ENCODE measurements at regions not wholly inside any gene's neighbourhood (a gene's known extent, or its start where the extent isn't known, plus 50 kb on each side); places are given as distances from the start of the nearest gene placed in this dataset.

DNA sequence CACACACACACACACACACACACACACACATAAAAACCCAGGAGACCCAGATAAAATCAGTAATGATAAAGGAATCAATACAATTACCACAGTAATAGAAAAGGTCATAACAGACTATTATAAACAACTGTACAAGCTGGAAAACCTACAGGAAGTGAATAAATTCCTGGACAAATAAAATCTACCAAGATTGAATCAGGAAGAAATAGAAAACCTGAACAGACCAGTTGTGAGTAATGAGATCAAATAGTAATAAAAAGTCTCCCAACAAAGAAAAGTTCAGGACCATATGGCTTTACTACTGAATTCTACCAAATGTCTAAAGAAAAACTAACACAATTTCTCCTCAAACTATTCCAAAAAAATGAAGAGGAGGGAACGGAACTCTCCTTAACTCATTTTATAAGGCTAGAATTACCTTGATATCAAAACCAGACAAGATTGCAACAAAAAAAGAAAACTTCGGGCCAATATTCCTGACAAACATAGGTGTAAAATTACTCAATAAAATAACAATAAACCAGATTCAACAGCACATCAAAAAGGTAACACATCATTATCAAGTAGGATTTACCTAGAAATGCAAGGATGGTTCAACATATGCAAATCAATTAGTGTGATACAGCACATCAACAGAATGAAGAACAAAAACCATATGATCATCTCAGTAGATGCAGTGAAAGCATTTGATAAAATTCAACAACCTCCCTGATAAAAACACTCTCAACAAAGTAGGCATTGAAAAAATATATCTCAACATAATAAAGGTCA lies 325.2 kb upstream of the POU5F2 start:
- BruUV-seq (replicated peaks) = no TSS peak
- H3K36me3 ChIP-seq (ENCODE audit: control insufficient read depth, insufficient read depth, low read length) = no peaks in the 10 kb centered on the region
- H3K4me3 ChIP-seq (ENCODE audit: low read depth in 2 of 2, low read length in 2 of 2) = no peak overlapping the region
- in situ Hi-C loops (cut with HindIII; ENCODE audit: low pct_unique_long_range_greater_than_20kb, low sequenced_read_pairs) (no loop called here), intact Hi-C loops (cut with micrococcal nuclease; ENCODE audit: unreplicated experiment) (no loop called here)
- ChIA-PET POLR2A (no interaction called here), CTCF (no interaction called here)
- peaks cover 13% of the 10 kb centered on the region; the same call in 1 of the 2 replicates for H3K9me3 ChIP-seq (ENCODE audit: control insufficient read depth, insufficient read depth, low read depth, low read length)
- no peak for DNase-seq (ENCODE audit: low read depth, low spot score)
- no peaks in the 10 kb centered on the region for H3K27me3 ChIP-seq (ENCODE audit: control insufficient read depth, insufficient read depth, low read length)
- no peak overlapping the region for H3K27ac ChIP-seq (ENCODE audit: low read length)
- ATAC-seq = no peak
- no peaks in the 10 kb centered on the region for H3K4me1 ChIP-seq (ENCODE audit: control insufficient read depth, insufficient read depth, low read length)
- TF ChIP-seq TCF7L2 (IDR thresholded peaks at IDR 0.05; ENCODE audit: low read depth, low read length) = no peak
- TF ChIP-seq, protein P1, sequence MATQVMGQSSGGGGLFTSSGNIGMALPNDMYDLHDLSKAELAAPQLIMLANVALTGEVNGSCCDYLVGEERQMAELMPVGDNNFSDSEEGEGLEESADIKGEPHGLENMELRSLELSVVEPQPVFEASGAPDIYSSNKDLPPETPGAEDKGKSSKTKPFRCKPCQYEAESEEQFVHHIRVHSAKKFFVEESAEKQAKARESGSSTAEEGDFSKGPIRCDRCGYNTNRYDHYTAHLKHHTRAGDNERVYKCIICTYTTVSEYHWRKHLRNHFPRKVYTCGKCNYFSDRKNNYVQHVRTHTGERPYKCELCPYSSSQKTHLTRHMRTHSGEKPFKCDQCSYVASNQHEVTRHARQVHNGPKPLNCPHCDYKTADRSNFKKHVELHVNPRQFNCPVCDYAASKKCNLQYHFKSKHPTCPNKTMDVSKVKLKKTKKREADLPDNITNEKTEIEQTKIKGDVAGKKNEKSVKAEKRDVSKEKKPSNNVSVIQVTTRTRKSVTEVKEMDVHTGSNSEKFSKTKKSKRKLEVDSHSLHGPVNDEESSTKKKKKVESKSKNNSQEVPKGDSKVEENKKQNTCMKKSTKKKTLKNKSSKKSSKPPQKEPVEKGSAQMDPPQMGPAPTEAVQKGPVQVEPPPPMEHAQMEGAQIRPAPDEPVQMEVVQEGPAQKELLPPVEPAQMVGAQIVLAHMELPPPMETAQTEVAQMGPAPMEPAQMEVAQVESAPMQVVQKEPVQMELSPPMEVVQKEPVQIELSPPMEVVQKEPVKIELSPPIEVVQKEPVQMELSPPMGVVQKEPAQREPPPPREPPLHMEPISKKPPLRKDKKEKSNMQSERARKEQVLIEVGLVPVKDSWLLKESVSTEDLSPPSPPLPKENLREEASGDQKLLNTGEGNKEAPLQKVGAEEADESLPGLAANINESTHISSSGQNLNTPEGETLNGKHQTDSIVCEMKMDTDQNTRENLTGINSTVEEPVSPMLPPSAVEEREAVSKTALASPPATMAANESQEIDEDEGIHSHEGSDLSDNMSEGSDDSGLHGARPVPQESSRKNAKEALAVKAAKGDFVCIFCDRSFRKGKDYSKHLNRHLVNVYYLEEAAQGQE (IDR thresholded peaks at IDR 0.05; ENCODE audit: insufficient read depth in 1 of 2, low read depth in 2 of 2, low read length in 1 of 2) = no peak

DNA sequence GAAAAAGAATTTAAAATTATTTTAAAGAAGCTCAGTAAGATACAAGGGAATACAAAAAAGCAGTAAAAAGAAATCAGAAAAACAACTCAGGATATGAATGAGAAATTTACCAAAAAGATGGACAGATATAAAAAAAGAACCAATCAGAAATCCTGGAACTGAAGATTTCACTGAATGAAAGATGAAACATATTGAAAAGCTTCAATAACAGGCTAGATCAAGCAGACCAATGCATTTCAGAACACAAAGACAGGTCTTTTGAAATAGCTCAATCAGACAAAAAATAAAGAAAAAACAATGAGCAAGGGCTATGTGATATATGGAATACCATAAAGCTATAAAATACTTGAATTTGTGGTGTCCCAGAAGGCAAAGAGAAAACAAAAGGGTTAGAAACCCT lies 322.6 kb upstream of the POU5F2 start:
- H3K36me3 ChIP-seq (ENCODE audit: control insufficient read depth, insufficient read depth, low read length) = no peaks in the 10 kb centered on the region
- in situ Hi-C loops (cut with HindIII; ENCODE audit: low pct_unique_long_range_greater_than_20kb, low sequenced_read_pairs) (no loop called here), intact Hi-C loops (cut with micrococcal nuclease; ENCODE audit: unreplicated experiment) (no loop called here)
- no peak overlapping the region for H3K4me3 ChIP-seq (ENCODE audit: low read depth in 2 of 2, low read length in 2 of 2)
- BruUV-seq (replicated peaks) = no TSS peak
- ChIA-PET POLR2A (no interaction called here), CTCF (no interaction called here)
- H3K27me3 ChIP-seq (ENCODE audit: control insufficient read depth, insufficient read depth, low read length) = no peaks in the 10 kb centered on the region
- DNase-seq (ENCODE audit: low read depth, low spot score) (no peak), ATAC-seq (no peak)
- TF ChIP-seq, protein P1 (IDR thresholded peaks at IDR 0.05; ENCODE audit: insufficient read depth in 1 of 2, low read depth in 2 of 2, low read length in 1 of 2) = no peak
- no peak for TF ChIP-seq POLR2AphosphoS5 (IDR thresholded peaks at IDR 0.05; ENCODE audit: low read depth, low read length)
- TF ChIP-seq TCF7L2 (IDR thresholded peaks at IDR 0.05; ENCODE audit: low read depth, low read length) = no peak
- TF ChIP-seq SIN3A (IDR thresholded peaks at IDR 0.05; ENCODE audit: borderline replicate concordance, insufficient read depth, low read depth, low read length) = no peak
- TF ChIP-seq, protein P2, sequence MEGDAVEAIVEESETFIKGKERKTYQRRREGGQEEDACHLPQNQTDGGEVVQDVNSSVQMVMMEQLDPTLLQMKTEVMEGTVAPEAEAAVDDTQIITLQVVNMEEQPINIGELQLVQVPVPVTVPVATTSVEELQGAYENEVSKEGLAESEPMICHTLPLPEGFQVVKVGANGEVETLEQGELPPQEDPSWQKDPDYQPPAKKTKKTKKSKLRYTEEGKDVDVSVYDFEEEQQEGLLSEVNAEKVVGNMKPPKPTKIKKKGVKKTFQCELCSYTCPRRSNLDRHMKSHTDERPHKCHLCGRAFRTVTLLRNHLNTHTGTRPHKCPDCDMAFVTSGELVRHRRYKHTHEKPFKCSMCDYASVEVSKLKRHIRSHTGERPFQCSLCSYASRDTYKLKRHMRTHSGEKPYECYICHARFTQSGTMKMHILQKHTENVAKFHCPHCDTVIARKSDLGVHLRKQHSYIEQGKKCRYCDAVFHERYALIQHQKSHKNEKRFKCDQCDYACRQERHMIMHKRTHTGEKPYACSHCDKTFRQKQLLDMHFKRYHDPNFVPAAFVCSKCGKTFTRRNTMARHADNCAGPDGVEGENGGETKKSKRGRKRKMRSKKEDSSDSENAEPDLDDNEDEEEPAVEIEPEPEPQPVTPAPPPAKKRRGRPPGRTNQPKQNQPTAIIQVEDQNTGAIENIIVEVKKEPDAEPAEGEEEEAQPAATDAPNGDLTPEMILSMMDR (IDR thresholded peaks at IDR 0.05) = no peak
- H3K9me3 ChIP-seq (ENCODE audit: control insufficient read depth, insufficient read depth, low read depth, low read length) = peaks cover 13% of the 10 kb centered on the region; the same call in 1 of the 2 replicates
- no peak overlapping the region for H3K27ac ChIP-seq (ENCODE audit: low read length)
- no peaks in the 10 kb centered on the region for H3K4me1 ChIP-seq (ENCODE audit: control insufficient read depth, insufficient read depth, low read length)

Measured in Panc1 (cell line).